ENCODE measurements at regions not wholly inside any gene's neighbourhood (a gene's known extent, or its start where the extent isn't known, plus 50 kb on each side); places are given as distances from the start of the nearest gene placed in this dataset.

DNA sequence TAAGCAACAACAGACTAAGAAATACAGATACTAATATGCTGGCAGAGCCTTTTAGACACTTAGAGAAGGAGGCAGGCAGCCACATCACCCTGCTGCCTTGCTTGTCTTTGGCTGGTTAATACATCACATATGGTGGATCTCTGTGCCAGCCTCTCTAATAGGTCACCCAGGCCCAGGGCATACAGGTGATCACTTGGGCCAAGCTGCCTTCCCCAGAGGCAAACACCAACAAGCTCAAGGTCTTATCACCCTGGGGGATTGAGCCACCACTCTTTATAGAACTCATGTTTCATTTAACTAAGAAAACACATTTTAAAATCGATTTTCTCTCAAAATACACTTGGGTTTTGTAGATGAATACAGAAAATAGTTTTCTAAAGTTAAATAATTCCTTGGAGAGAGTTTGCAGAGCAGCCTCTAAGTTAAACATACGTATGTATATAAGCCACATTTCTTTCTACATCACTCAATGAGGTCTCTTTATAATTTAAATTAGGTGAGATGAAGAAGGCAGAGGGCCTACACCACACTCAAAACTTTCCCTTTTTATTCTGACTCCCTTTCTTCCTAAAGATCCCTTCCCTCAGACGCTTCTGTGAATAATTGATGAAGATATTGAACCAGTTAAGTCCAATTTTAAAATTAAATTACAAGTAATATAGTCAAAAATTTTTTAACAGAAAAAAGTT lies 556.8 kb upstream of the GHITM start:
- DNase-seq (ENCODE audit: low read depth), result no peak

DNA sequence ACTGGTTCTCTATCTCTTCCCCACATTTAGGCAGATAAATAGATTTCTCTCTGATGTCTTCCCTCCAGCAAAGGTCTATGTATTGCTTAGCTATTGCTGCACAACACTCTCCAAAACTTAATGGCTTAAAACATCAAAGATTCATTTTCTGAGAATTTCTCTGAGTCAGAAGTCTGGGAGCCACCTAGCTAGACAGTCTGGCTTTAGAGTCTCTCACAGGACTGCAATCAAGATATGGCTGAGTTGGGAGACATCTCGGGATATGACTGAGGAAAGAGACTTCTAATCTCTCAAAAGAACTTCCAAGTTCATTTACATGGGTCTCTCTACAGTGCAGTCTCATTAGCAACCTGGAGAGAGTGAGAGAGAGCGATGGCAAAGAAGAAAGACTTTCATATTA lies 553.6 kb upstream of the GHITM start:
- no peak for DNase-seq (ENCODE audit: low read depth)

DNA sequence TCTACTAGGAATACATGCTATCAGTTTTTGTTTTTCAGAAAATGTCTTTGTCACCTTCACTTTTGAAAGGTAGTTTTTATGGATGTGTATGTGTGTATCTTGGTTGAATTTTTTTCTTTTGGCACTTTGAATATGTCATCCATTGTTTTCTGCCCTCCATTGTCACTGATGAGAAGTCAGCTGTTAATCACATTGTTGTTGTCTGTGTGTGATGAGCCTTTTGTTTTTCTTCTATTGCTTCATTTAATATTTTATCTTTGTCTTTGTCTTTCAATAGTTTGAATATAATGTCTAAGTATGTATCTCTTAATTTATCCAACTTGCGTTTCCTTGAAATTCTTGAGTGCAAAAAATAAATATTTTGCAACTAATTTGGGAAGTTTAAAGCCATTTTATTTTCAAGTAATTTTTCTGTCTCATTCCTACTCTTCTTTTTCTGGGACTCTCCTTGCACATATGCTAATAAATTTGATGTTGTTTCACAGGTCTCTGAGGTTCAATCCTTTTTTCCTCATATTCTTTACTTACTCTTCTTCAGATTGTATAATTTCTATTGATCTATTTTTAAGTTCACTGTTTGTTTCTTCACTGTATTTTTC lies 546.9 kb upstream of the GHITM start:
- no peak for DNase-seq (ENCODE audit: low read depth)

DNA sequence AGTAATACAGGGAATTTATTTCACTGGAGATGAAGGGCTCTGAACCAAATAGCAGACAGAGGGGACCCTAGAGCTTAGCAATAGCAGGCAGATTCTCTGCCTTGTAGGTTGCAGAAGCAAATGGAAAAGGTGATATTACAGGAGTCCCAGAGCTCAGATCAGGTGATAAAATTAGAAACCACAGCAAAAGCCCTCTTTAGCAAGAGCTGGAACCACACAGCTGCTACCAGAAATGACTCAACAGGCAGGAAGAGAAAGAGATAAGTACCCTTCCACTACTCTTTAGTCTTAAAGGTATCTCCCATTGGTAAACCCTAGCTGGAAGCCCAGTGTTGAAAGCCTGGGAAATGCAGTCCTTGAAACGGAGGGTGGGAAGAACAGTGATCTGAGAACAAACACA lies 535.6 kb upstream of the GHITM start:
- DNase-seq (ENCODE audit: low read depth), result no peak

DNA sequence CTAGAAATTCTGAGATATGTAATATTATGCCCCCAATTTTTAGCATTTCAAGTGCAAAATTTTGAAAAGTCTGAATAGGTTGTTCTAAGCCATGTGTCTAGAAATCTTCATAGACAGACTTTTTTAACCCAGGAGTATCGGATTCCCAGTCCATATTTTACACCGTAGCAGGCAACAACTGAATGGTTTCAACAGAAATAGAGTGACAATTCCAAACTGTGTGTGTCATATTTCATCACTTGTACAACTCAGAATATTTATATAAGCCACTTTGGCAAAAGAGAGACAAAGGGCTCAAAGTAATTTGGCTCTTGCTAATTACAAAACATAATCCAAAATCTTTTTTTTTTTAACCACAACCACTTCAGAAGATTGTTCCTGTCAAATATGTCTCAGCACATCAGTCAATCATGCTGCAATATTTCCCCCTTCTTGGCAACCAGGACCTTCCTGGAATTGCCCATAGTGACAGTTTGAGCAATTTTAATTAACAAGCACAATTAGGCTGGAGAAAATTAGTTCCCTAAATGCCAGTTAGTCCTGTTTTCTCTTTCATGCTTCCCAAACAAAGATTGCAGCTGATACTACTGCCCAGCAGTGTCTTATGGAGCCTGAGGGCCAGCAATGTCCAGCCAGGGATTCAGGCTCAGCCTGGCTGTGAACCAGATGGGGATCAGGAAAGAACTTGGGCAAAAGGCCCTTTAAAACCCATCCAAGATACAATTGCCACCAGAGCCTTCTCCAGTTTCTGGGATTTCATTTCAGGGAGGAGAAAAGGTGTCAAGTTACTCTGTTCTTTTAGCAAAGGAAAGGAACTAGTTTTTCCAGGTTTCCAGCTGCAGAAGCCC lies 533.3 kb upstream of the GHITM start:
- peak; percentile 27 for DNase-seq (ENCODE audit: low read depth)

DNA sequence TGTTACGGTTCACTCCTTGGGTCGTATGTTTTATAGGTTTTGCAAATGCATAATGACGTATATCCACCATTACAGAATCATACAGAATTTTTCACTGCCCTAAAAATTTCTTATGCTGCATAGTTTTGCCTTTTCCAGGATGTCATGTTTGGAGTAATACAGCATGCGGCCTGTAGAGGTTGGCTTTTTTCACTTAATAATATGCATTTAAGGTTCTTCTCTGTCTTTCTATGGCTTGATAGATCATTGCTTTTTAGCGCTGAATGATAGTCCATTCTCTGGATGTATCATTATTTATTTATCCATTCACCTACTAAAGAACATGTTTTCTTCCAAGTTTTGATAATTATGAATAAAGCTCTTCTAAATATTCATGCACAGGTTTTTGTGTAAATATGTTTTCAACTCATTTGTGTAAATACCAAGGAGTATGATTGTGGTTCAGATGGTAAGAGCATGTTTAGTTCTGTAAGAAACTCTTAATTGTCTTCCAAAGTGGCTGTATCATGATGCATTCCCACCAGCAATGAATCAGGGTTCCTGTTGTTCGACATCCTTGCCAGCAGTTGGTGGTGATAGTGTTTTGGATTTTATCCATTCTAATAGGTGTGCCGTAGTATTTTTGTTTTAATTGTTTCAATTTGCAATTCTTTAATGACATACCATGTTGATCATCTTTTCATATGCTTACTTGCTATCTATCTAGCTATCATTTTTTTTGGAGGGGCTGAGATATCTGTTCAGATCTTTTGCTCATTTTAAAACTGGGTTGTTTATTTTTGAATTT lies 531.2 kb upstream of the GHITM start:
- no peak for DNase-seq (ENCODE audit: low read depth)

DNA sequence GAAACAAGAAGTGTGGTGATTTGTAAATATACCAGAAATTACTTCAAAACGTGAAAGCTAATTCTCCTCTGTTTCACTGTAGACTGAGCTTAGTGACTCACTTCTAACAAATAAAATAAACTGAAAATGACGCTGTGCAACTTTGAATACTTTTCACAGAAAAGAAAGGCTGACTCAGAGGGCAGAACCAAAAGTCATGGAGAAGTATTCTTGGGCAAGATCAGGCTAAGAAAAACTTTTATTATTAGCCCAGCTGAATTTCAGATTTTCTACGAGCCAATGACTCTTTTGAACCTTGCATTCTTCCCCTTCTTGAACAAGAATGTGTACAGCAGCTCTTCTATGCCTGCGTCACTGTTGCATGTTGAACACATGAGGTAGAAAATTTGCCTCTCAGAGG lies 527.3 kb upstream of the GHITM start:
- peak; percentile 48 for DNase-seq (ENCODE audit: low read depth)

DNA sequence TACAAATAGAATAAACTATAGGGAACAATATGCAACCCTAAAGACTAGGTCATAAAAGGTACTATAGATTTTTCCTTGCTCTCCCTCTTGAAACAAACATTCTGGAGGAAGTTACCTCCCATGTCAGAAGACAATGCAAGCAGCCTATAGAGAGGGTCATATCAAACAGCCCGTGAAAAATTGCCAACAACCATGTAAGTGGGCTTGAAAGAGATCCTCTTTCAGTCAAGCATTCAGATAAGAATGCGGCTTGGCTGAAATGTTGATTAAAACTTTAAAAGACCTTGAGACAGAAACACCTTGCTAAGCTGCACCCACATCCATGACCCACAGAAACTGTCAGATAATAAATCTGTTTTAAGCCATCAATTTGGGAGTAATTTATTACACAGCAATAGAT lies 526.6 kb upstream of the GHITM start:
- DNase-seq (ENCODE audit: low read depth), result no peak

DNA sequence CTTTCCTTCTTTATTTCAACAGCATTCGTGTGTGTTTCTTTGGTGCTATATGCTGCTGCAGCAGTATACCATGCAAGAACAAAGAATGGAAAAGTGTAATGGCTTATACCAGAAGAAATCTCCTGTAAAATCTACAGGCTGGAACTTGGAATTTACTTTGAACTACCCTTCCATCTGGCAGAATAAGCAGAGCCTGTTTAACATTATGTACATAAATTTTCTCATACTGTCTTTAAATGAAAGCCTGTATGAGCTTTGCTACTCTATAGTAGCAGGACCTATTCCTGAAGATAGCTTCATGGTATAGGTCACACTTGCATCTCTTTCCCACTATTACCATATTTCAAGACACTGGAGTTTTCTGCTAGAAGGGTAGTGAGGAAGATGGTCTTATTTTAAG lies 522.1 kb upstream of the GHITM start:
- no peak for DNase-seq (ENCODE audit: low read depth)

DNA sequence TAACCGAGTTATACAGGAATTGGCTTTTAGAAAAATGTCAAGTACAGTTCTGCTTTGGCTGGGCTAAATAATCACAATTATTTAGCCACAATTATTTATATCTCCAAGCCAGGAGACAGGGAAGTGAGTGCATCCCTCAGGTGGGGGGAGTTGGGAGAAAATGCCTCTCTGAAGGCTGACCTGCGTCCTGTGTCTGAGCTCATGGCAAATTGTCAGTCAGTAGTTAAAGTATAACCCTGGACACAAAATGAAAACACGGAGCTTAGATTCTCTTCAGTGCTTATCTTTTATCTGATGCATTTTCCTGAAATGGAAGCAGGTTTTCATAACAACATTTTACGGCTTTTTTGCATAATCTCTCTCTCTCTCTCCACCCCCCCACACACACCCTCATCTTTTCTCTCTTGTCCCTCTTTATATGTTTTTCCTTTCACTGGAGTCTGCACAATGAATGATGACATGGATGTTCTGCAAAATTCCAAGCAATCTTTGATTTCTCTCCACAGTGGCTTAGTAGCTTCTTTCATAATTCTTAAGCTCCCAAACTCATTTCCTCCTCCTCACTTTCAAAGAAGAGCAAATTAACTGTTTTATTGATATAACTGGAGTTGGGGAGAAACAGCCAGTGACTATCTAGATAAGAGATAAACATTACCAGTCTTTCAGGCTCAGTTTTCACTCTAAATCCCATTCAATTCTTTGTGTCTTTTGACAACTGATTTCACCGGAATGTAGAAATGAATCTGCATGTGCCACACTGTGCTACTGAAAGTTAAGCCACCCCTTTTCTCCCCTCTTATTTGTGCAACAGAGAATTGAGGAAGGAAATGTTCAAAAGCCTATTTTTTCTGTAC lies 521.4 kb upstream of the GHITM start:
- no peak for DNase-seq (ENCODE audit: low read depth)

DNA sequence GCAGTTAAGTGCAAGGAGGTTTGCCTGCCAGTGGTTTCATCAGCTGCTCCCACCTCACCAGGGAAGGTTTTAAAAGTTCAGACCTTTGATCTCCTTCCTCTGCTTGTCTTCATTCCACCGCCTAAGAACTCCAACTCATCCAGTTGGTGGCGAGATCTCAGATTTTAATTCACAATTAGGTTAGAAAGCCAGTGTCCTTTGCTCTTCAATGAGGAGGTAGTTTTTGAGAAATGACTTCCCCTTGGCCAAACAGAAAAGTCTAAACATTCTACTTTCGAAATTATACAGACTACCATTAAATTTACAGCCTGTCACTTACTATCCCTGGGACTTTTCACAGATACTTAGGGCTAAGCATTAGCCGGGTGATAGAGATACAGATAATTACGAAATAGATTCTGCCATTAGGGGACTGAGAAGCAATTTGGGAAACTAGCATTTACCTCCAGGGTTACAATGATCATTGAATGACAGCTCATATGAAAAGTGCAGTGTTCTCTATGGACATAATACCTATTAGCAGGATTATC lies 513.4 kb upstream of the GHITM start:
- no peak for DNase-seq (ENCODE audit: low read depth)

DNA sequence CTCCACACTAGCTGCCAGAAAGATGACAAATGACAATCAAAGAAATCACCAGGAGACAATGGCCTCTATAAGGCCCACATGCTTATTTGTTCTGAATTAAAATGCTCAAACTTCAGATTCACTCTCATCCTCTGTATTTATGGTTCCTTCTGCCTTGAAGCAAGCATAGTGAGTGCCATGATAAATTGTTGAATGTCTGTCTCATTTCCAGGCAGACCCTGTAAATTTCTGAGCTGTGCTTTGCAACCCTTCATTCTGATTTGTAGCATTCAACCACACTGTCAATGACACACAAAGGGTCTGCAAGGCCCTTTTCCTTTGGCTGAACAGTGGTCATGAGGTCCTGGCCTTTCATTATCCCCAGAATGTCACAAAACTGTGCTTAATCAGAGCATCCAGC lies 506.6 kb upstream of the GHITM start:
- DNase-seq (ENCODE audit: low read depth), result no peak

DNA sequence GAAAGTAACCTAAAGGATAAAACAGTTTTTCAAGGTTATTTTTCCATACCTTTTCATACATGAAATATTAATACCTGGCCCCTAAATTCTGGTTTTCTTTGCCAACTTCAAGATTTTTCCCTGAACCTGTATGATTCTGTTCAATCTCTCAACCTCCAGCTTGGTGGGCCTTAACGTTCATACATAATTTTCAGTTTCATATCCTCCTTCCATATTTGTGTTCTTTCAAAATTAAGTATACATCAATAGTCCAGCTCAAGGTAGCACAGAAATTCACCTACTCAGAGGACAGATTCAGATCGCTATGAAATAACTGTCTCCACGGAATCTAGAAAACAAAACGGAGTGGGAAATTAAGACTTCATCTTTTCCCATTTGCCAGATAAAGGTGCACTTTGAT lies 505.8 kb upstream of the GHITM start:
- DNase-seq (ENCODE audit: low read depth), result no peak

DNA sequence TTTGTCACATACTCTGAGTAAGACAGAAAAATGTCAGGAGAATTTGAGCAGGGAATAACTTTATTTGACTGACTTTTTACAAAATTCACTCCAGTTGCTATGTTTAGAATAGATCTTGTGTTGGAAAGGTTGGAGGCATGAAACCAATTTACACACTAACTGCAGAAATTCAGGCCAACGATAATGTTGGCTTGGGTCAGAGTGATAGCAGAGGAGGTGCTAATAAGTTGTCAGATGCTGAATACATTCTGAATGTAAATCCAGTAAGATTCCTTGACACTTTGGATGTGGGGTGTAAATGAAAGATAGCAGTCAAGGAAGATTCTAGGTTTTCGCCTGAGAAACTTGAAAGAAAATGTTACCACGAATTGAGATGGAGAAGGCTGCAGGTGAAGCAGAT lies 502.5 kb upstream of the GHITM start:
- no peak for DNase-seq (ENCODE audit: low read depth)

DNA sequence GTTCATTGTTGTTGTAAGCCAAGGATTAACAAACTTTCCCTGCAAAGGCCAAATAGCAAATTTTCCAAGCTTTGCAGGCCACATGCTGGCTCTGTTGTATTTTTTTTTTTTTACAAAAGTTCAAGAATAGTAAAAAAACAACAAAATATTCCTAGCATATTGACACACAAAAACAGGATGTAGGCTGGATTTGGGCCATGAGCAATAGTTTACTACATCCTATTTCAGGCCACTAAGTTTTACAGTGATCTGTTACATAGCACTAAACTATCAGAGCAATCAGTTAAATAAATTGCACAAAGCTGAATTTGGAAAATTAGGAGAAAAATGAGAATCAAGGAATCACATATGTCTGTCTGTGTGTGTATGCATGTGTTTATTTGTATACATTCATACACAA lies 491.8 kb upstream of the GHITM start:
- no peak for DNase-seq (ENCODE audit: low read depth)

DNA sequence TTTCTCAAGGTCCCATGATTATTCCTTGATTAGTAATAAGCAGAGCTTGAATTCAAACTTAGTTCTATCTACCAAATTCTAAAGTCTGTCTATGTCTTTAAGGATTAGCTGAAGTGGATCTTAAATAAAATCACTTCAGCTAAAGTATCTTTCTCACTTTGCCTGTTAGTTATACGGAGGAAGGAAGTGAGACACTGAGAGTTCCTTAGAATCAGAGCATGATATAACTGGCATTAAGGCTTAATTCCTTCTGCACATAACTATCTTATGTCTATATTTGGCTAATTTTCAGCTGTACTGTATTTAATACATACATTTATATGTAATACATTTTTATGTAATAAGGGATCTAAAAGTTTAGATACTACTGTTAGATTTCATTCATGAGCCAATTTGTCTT lies 491.1 kb upstream of the GHITM start:
- no peak for DNase-seq (ENCODE audit: low read depth)

DNA sequence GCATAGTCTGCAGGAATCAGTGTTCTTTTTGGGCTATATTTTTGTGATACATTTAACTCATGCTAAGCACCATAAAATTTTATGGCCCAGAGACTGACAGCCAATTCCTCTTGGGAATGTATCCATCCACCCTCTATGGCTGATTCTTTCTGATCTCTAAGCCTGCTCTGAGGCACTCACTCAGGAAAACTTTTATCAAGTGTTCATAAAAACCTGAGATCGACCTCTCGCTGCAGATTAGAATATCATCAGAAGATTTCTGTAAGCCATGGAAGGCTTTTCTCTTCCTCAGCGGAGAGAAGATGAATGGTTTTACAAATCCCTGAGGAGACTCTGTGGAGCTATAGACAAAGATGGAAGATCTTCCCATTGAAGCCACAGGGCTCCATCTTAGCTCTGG lies 489.8 kb upstream of the GHITM start:
- no peak for DNase-seq (ENCODE audit: low read depth)

DNA sequence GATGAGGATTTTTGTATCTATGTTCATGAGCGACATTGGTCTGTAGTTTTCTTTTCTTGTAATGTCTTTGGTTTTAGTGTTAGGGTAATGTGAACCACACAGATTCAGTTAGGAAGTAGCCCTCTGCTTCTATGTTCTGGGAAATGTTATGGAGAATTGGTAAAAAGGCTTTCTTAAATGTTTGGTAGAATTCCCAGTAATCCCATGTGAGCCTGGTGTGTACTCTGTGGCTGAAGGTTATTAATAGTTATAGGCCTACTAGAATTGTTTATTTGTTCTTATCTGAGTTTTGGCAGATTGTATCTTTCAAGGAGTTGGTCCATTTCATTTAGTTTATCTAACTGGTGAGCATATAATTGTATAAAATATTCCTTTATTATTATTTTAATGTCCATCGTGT lies 484.6 kb upstream of the GHITM start:
- DNase-seq (ENCODE audit: low read depth), result no peak

DNA sequence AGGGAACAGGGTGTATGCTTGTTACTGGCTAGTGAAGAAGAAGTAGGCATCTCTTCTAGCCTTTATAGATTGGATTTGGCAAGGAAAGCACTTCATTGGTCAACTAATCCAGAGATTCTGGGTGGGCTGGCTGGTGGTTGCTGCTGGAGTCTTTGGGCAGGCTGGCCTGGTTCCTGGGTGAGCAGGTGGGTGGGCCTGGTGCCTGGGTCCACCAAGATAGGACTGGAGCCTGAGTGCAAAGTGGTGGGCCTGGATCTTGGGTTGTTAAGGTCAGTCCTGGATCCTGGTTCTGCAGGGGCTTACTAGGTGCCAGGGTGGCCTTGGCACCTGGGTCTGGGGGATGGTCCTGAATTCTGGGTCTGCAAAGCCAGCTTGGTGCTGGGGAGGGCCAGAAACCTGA lies 482.4 kb upstream of the GHITM start:
- DNase-seq (ENCODE audit: low read depth), result no peak

DNA sequence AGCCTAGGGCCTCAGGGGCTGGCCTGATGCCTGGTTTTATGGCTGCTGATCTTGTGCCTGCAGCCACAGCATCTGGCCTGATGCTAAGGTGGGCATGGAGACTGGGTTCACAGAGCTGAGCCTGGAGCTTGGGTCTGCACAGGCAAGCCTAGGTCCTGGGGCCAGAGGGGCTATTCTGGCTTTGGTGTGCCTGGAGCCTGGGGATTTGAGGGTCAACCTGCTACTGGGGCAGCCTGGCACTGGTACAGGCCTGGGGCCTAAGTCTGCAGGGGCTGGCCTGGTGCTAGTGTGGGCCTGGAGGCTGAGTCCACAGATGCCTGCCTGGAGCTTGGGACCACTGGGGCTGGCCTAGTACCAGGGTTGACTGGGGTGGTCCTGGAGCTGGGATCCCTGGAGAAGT lies 481.8 kb upstream of the GHITM start:
- DNase-seq (ENCODE audit: low read depth), result no peak

DNA sequence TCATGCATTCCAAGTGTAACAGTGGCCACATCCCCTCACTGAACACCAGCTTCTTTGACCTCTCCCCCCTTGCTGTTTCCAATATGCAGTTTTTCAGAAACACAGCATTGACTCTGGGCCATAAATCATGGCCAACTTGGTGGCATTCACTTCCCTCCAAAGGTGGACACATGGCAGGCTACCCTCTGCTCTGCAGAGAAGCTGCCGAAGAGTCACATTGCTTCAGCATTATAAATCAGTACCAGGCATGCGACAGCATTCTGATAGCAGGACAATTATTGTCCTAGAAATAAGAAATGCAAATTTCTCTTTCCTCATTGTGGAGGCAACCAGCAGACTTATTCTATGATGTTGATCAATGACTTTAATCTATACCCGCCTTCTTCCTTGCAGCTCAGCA lies 475.4 kb upstream of the GHITM start:
- DNase-seq (ENCODE audit: low read depth), result no peak

All from GM04504 (cell line).